Caco-2 (cell line): ENCODE measurements at regions not wholly inside any gene's neighbourhood (a gene's known extent, or its start where the extent isn't known, plus 50 kb on each side); places are given as distances from the start of the nearest gene placed in this dataset.

Source experiments
- BruUV-seq: library from RNA; stranded (reverse); fragments of 400-500 nt; replicated peaks from 2 replicates; lab custom pipeline; 2021; lab: Mats Ljungman, UMichigan
- CTCF ChIA-PET: fragments of 300-600 bp; sonication (Branson Sonifier 250); formaldehyde crosslinking; loops from one replicate; lab custom pipeline; 2022; ENCODE audit warnings: antibody characterized with exemption; lab: Charles Lee
- POLR2A ChIA-PET: fragments of 300-600 bp; sonication (Branson Sonifier 250); formaldehyde crosslinking; loops from one replicate; lab custom pipeline; 2022; ENCODE audit warnings: antibody characterized with exemption; lab: Charles Lee
- DNase-seq, 2 experiments: peaks; one replicate each; pipeline versions ENCODE4 v3.0.0 to v3.0.0-alpha.2; 2020 to 2022
- H3K27me3 ChIP-seq: replicated peaks from 2 replicates; pipeline ENCODE4 v1.6.0; 2011; ENCODE audit warnings: low read length; ENCODE audit not compliant: control insufficient read depth, insufficient read depth
- H3K36me3 ChIP-seq: 2 replicates; pipeline ENCODE4 v1.5.1; 2011; ENCODE audit warnings: low read length; ENCODE audit not compliant: control insufficient read depth, insufficient read depth
- H3K4me1 ChIP-seq: fragments of 250-450 bp; sonication (Bioruptor Pico); 2 replicates; pipeline ENCODE4 v1.5.1; 2020; ENCODE audit warnings: mild to moderate bottlenecking
- H3K4me3 ChIP-seq: 2 replicates; pipeline ENCODE4 v1.5.1; 2011; ENCODE audit warnings: low read depth, mild to moderate bottlenecking, control low read depth, low read length
- H3K9me3 ChIP-seq: fragments of 250-450 bp; sonication (Bioruptor Pico); 2 replicates; pipeline ENCODE4 v1.5.1; 2020; ENCODE audit warnings: mild to moderate bottlenecking, moderate library complexity
- H3K27ac Mint-ChIP-seq: one replicate; pipeline ENCODE4 v1.8.0; 2022; ENCODE audit warnings: mixed read lengths; ENCODE audit not compliant: unreplicated experiment
- H3K27me3 Mint-ChIP-seq: one replicate; pipeline ENCODE4 v1.8.0; 2022; ENCODE audit warnings: mixed read lengths; ENCODE audit not compliant: insufficient read depth, unreplicated experiment
- H3K36me3 Mint-ChIP-seq: one replicate; pipeline ENCODE4 v1.8.0; 2022; ENCODE audit warnings: mild to moderate bottlenecking, mixed read lengths; ENCODE audit not compliant: insufficient read depth, unreplicated experiment
- H3K4me1 Mint-ChIP-seq: one replicate; pipeline ENCODE4 v1.8.0; 2022; ENCODE audit warnings: low read depth, mixed read lengths; ENCODE audit not compliant: unreplicated experiment
- H3K4me3 Mint-ChIP-seq: one replicate; pipeline ENCODE4 v1.8.0; 2022; ENCODE audit warnings: mild to moderate bottlenecking, moderate library complexity, mixed read lengths; ENCODE audit not compliant: unreplicated experiment
- H3K9me3 Mint-ChIP-seq: one replicate; pipeline ENCODE4 v1.8.0; 2022; ENCODE audit warnings: mixed read lengths; ENCODE audit not compliant: unreplicated experiment
- CTCF ChIP-seq, 2 experiments: fragments of 200-600 bp in 1 of 2; IDR thresholded peaks; 1 replicate in 1 of 2; 2 replicates in 1 of 2; pipeline versions ENCODE4 v1.5.1 to v1.8.0; 2011 to 2022; ENCODE audit warnings: antibody characterized with exemption in 1 of 2, control low read depth in 1 of 2, inconsistent platforms in 1 of 2, low read depth in 1 of 2, low read length in 1 of 2, mild to moderate bottlenecking in 1 of 2, moderate library complexity in 1 of 2; ENCODE audit not compliant: insufficient read depth in 1 of 2, severe bottlenecking in 1 of 2, unreplicated experiment in 1 of 2
- intact Hi-C: fragments of 100-400 bp; cut with micrococcal nuclease; formaldehyde crosslinking; loops from one replicate; pipeline ENCODE4 v1.10.0; 2022; ENCODE audit not compliant: unreplicated experiment

GRCh38 chr1:214844319-214844718, 238.2 kb upstream of the KCNK2 start:
- no peak overlapping the region for H3K4me3 Mint-ChIP-seq

GRCh38 chr1:214846276-214846675, 236.3 kb upstream of the KCNK2 start:
- CTCF ChIA-PET: no interaction called here
- no peaks in the 10 kb centered on the region; the same call in 1 of the 2 replicates for H3K27me3 ChIP-seq
- no peaks in the 10 kb centered on the region for H3K4me1 ChIP-seq
- Mint-ChIP-seq H3K4me3 (no peak overlapping the region), H3K27ac (no peak overlapping the region), H3K36me3 (no peaks in the 10 kb centered on the region), H3K4me1 (no peaks in the 10 kb centered on the region), H3K27me3 (no peaks in the 10 kb centered on the region), H3K9me3 (peaks cover 9% of the 10 kb centered on the region)
- no peak overlapping the region for H3K4me3 ChIP-seq
- no peaks in the 10 kb centered on the region for H3K36me3 ChIP-seq
- no TSS peak for BruUV-seq
- DNase-seq: no peak
- TF ChIP-seq CTCF (IDR thresholded peaks at IDR 0.05; ENCODE audit: insufficient read depth in 1 of 2, low read depth in 1 of 2, low read length in 1 of 2, severe bottlenecking in 1 of 2, unreplicated experiment in 1 of 2): no peak
- intact Hi-C loops: no loop called here
- POLR2A ChIA-PET: no interaction called here
- 0 out of 2 replicates have a peak, but pooled peaks cover 4% of the 10 kb centered on the region for H3K9me3 ChIP-seq

More at GRCh38 chr1:214844319-214844718, 238.2 kb upstream of the KCNK2 start:
- no peak for TF ChIP-seq CTCF (IDR thresholded peaks at IDR 0.05; ENCODE audit: insufficient read depth in 1 of 2, low read depth in 1 of 2, low read length in 1 of 2, severe bottlenecking in 1 of 2, unreplicated experiment in 1 of 2)
- Histone ChIP-seq H3K4me1 (no peaks in the 10 kb centered on the region), H3K27me3 (no peaks in the 10 kb centered on the region; the same call in 1 of the 2 replicates), H3K9me3 (0 out of 2 replicates have a peak, but pooled peaks cover 4% of the 10 kb centered on the region), H3K36me3 (no peaks in the 10 kb centered on the region), H3K4me3 (no peak overlapping the region)
- Mint-ChIP-seq H3K36me3 (no peaks in the 10 kb centered on the region), H3K9me3 (no peaks in the 10 kb centered on the region), H3K4me1 (no peaks in the 10 kb centered on the region), H3K27ac (no peak overlapping the region), H3K27me3 (no peaks in the 10 kb centered on the region)
- no TSS peak for BruUV-seq
- POLR2A ChIA-PET: no interaction called here
- intact Hi-C loops: no loop called here
- CTCF ChIA-PET: no interaction called here
- DNase-seq: no peak

GRCh38 chr1:214847071-214847810, 235.3 kb upstream of the KCNK2 start:
- Mint-ChIP-seq H3K27me3 (no peaks in the 10 kb centered on the region), H3K4me1 (no peaks in the 10 kb centered on the region), H3K27ac (no peak overlapping the region), H3K36me3 (no peaks in the 10 kb centered on the region), H3K9me3 (peaks cover 9% of the 10 kb centered on the region), H3K4me3 (no peak overlapping the region)
- no peaks in the 10 kb centered on the region; the same call in 1 of the 2 replicates for H3K27me3 ChIP-seq
- H3K36me3 ChIP-seq: no peaks in the 10 kb centered on the region
- no peak for TF ChIP-seq CTCF (IDR thresholded peaks at IDR 0.05; ENCODE audit: insufficient read depth in 1 of 2, low read depth in 1 of 2, low read length in 1 of 2, severe bottlenecking in 1 of 2, unreplicated experiment in 1 of 2)
- no peak overlapping the region for H3K4me3 ChIP-seq
- intact Hi-C loops: no loop called here
- BruUV-seq: no TSS peak
- DNase-seq: no peak
- POLR2A ChIA-PET: no interaction called here
- no peaks in the 10 kb centered on the region for H3K4me1 ChIP-seq
- CTCF ChIA-PET: no interaction called here
- H3K9me3 ChIP-seq: 0 out of 2 replicates have a peak, but pooled peaks cover 4% of the 10 kb centered on the region
